K562 (cell line): ENCODE measurements at regions not wholly inside any gene's neighbourhood (a gene's known extent, or its start where the extent isn't known, plus 50 kb on each side); places are given as distances from the start of the nearest gene placed in this dataset.

Experiments
- ATAC-seq: fragments of 200-7000 bp; cut with Tn5 transposase; 3 replicates; pipeline ENCODE4 v1.9.1; 2020; ENCODE audit warnings: moderate library complexity
- BruUV-seq: library from RNA; stranded (reverse); fragments of 400-500 nt; replicated peaks from 2 replicates; lab custom pipeline; 2021; lab: Mats Ljungman, UMichigan
- CTCF ChIA-PET: fragments of 300-600 bp; formaldehyde crosslinking; extraction: SDS; loops from one replicate; lab custom pipeline; 2021; ENCODE audit warnings: low intra/inter-chr PET ratio; lab: Yijun Ruan, JAX
- POLR2A ChIA-PET: fragments of 300-600, 350-650 bp; sonication (Branson Sonifier 250); formaldehyde crosslinking; extraction: SDS; loops from one replicate; lab custom pipeline; 2021; ENCODE audit warnings: antibody characterized with exemption, inconsistent platforms; lab: Yijun Ruan, JAX
- DNase-seq, 4 experiments: peaks; one replicate each; pipeline versions ENCODE4 v3.0.0 to v3.0.0-alpha.2; 2011 to 2018; ENCODE audit warnings: low spot score in 3 of 4, mixed read lengths in 3 of 4; ENCODE audit errors: extremely low read depth in 1 of 4
- FAIRE-seq: peaks from 2 replicates; lab custom pipeline; 2011; peaks lifted over from hg19 to GRCh38; lab: Jason Lieb, UNC
- H2AFZ ChIP-seq: 2 replicates; pipeline ENCODE4 v1.6.0; 2011; ENCODE audit warnings: low read depth, low read length, control low read depth, inconsistent platforms
- H3K27ac ChIP-seq: fragments of 200-600 bp; 3 replicates; pipeline ENCODE4 v1.8.0; 2011; ENCODE audit warnings: low read depth, mild to moderate bottlenecking, control low read depth, inconsistent platforms, low read length, moderate library complexity, mixed read lengths; ENCODE audit errors: extremely low read depth
- H3K27me3 ChIP-seq, 2 experiments: fragments of 300-600 bp in 1 of 2; 2 replicates in 1 of 2; 3 replicates in 1 of 2; pipeline versions ENCODE4 v1.6.0 to v1.8.0; 2011; ENCODE audit warnings: inconsistent platforms in 2 of 2, low read length in 2 of 2, mild to moderate bottlenecking in 1 of 2, mixed read lengths in 1 of 2, moderate library complexity in 1 of 2; ENCODE audit not compliant: control insufficient read depth in 2 of 2, insufficient read depth in 2 of 2
- H3K36me3 ChIP-seq: fragments of 300-600 bp; 3 replicates; pipeline ENCODE4 v1.8.0; 2011; ENCODE audit warnings: mild to moderate bottlenecking, low read length, inconsistent platforms; ENCODE audit not compliant: control insufficient read depth, insufficient read depth
- H3K4me1 ChIP-seq, 2 experiments: fragments of 200-600 bp in 1 of 2; replicated peaks in 1 of 2; 2 replicates in 1 of 2; 3 replicates in 1 of 2; pipeline versions ENCODE4 v1.5.1 to v1.8.0; 2011; ENCODE audit warnings: inconsistent platforms in 2 of 2, low read length in 2 of 2, mild to moderate bottlenecking in 1 of 2, mixed read lengths in 1 of 2, moderate library complexity in 1 of 2; ENCODE audit not compliant: control insufficient read depth in 2 of 2, insufficient read depth in 2 of 2
- H3K4me2 ChIP-seq: 2 replicates; pipeline ENCODE4 v1.6.1; 2011; ENCODE audit warnings: low read length, control low read depth, inconsistent platforms, mixed read lengths; ENCODE audit not compliant: insufficient read depth
- H3K4me3 ChIP-seq: fragments of 200-600 bp; sonication (generic), shearing (Covaris generic); 2 replicates; pipeline ENCODE4 v1.5.1; 2016; ENCODE audit warnings: control low read depth, inconsistent platforms
- H3K79me2 ChIP-seq: fragments of 200-600 bp; 3 replicates; pipeline ENCODE4 v1.8.0; 2011; ENCODE audit warnings: low read length, inconsistent platforms; ENCODE audit not compliant: control insufficient read depth, insufficient read depth
- H3K9ac ChIP-seq, 2 experiments: 2 replicates each; pipeline versions ENCODE4 v1.6.0 to v1.6.1; 2011; ENCODE audit warnings: low read depth in 2 of 2, low read length in 2 of 2, control low read depth in 1 of 2, inconsistent platforms in 1 of 2, mild to moderate bottlenecking in 1 of 2, mixed read lengths in 1 of 2; ENCODE audit not compliant: insufficient read depth in 1 of 2
- H3K9me1 ChIP-seq: one replicate; pipeline ENCODE4 v1.6.0; 2011; ENCODE audit warnings: inconsistent platforms, mild to moderate bottlenecking, low read length, moderate library complexity; ENCODE audit not compliant: control insufficient read depth, insufficient read depth
- H3K9me3 ChIP-seq: replicated peaks from 2 replicates; pipeline ENCODE4 v1.5.1; 2011; ENCODE audit warnings: low read depth, low read length, inconsistent platforms; ENCODE audit not compliant: control insufficient read depth, insufficient read depth
- H4K20me1 ChIP-seq: replicated peaks from 2 replicates; pipeline ENCODE4 v1.6.1; 2011; ENCODE audit warnings: low read length, inconsistent platforms, mixed read lengths; ENCODE audit not compliant: control insufficient read depth, insufficient read depth
- CCNT2 ChIP-seq: IDR thresholded peaks from 2 replicates; pipeline ENCODE4 v1.6.1; 2011; ENCODE audit warnings: borderline replicate concordance, low read depth, mild to moderate bottlenecking, moderate library complexity, mixed read lengths, low read length; ENCODE audit not compliant: insufficient read length; ENCODE audit errors: extremely low read depth
- CHCHD3 ChIP-seq: fragments of 250-450 bp; sonication (Bioruptor Pico); IDR thresholded peaks from 2 replicates; pipeline ENCODE4 v2.1.2; 2022; ENCODE audit warnings: mild to moderate bottlenecking
- CHD4 ChIP-seq: fragments of 200-600 bp; sonication (generic); IDR thresholded peaks from 3 replicates; pipeline ENCODE4 v1.6.1; 2012; ENCODE audit warnings: low read depth, mild to moderate bottlenecking, mixed read lengths, low read length, inconsistent platforms; ENCODE audit not compliant: insufficient read depth, insufficient replicate concordance, poor library complexity, severe bottlenecking
- ESRRB ChIP-seq: fragments of 250-450 bp; sonication (Bioruptor Pico); IDR thresholded peaks from 2 replicates; pipeline ENCODE4 v1.5.0; 2020; ENCODE audit warnings: mild to moderate bottlenecking, moderate library complexity, borderline replicate concordance
- ILF3 ChIP-seq: fragments of 450-650 bp; IDR thresholded peaks from 2 replicates; pipeline ENCODE4 v1.6.1; 2018; ENCODE audit warnings: antibody characterized with exemption, mild to moderate bottlenecking, moderate library complexity, borderline replicate concordance
- SMC3 ChIP-seq: conservative IDR thresholded peaks from 2 replicates; pipeline ENCODE4 v1.6.1; 2011; ENCODE audit warnings: low read depth, low read length, improper control_type of control experiment; ENCODE audit not compliant: insufficient read depth
- TEAD4 ChIP-seq, 2 experiments: sonication (generic) in 1 of 2; formaldehyde crosslinking in 1 of 2; IDR thresholded peaks; 2 replicates each; pipeline versions ENCODE4 v1.6.1 to v1.8.0; 2012 to 2022; ENCODE audit warnings: borderline replicate concordance in 1 of 2, inconsistent platforms in 1 of 2, low read length in 1 of 2, mild to moderate bottlenecking in 1 of 2, missing genetic modification reagents in 1 of 2
- ZNF282 ChIP-seq: sonication (generic); formaldehyde crosslinking; IDR thresholded peaks from 2 replicates; pipeline ENCODE4 v1.8.1; 2023; ENCODE audit warnings: missing genetic modification reagents
- WGBS: fragments of 100-300 bp; shearing (Covaris generic); methylation state at CpG from one replicate; pipeline ENCODE4 v1.1.6; 2016; ENCODE audit warnings: low coverage, mixed read lengths; ENCODE audit not compliant: insufficient coverage; ENCODE audit errors: missing lambda C conversion rate; 5-methylcytosine and 5-hydroxymethylcytosine counted together
- in situ Hi-C: fragments of 300-500 bp; cut with MboI; formaldehyde crosslinking; loops from 4 replicates; pipeline ENCODE4 v1.15.0; 2018; ENCODE audit warnings: inconsistent platforms, mixed read lengths
- intact Hi-C: fragments of 100-400 bp; cut with micrococcal nuclease; formaldehyde crosslinking; loops from 2 replicates; pipeline ENCODE4 v1.14.2; 2022
- TF ChIP-seq, protein P1 (sequence below): fragments of 450-650 bp; IDR thresholded peaks from 2 replicates; pipeline ENCODE4 v1.7.1; 2018; ENCODE audit warnings: mild to moderate bottlenecking, low read depth; ENCODE audit not compliant: partially characterized antibody
- TF ChIP-seq, protein P2 (sequence below): fragments of 250-450 bp; sonication (Bioruptor Pico); IDR thresholded peaks from 2 replicates; pipeline ENCODE4 v1.8.0; 2022; ENCODE audit warnings: moderate library complexity, mild to moderate bottlenecking, inconsistent platforms
- TF ChIP-seq, protein P3 (sequence below), 3 experiments: IDR thresholded peaks in 2 of 3; conservative IDR thresholded peaks in 1 of 3; 2 replicates each; pipeline ENCODE4 v1.5.1; 2011 to 2012; ENCODE audit warnings: low read length in 3 of 3, mild to moderate bottlenecking in 3 of 3, control low read depth in 2 of 3, improper control_type of control experiment in 1 of 3, inconsistent platforms in 1 of 3, low read depth in 1 of 3, mixed read lengths in 1 of 3, moderate library complexity in 1 of 3; ENCODE audit not compliant: insufficient read depth in 2 of 3
- TF ChIP-seq, protein P4 (sequence below): conservative IDR thresholded peaks from 2 replicates; pipeline ENCODE4 v1.6.1; 2011; ENCODE audit warnings: low read depth, mild to moderate bottlenecking, low read length; ENCODE audit not compliant: control insufficient read depth

DNA sequence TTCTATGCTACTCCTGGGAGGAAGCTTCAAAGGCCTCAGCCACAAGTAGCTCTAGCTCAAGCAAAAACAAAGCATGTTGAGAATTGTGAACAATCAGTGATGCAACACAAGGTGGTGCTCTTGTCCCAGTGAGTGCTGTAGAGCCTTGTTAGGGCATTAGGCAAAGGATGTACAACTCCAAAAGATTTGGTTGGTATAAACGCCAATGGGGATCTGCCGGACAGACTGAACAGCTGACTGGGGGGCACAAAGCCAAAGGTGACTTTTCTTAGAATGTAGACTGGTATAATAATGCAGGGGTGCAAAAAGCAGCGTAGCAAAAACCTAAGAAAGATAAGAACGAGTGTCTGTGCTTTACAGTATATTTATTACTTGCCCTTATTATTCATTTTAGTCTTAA lies 62.6 kb upstream of the ALB start:
- Histone ChIP-seq H3K27ac (no peak overlapping the region), H3K4me2 (no peak overlapping the region), H3K4me1 (peaks cover 0 to 2% of the 10 kb centered on the region in 2 experiments; a peak in 1 of 5 replicates), H3K9me3 (no peaks in the 10 kb centered on the region), H3K9me1 (no peaks in the 10 kb centered on the region), H3K9ac (no peak overlapping the region), H2AFZ (no peak overlapping the region), H3K4me3 (no peak overlapping the region), H3K27me3 (no peaks in the 10 kb centered on the region), H3K79me2 (no peaks in the 10 kb centered on the region), H4K20me1 (no peaks in the 10 kb centered on the region), H3K36me3 (no peaks in the 10 kb centered on the region)
- no TSS peak for BruUV-seq
- in situ Hi-C loops: loop anchor here (5.0 kb wide), 1 partner anchor 316 kb away; no protein-coding TSS in a partner anchor
- WGBS: 20% methylated on average over 4 of the region's 4 CpGs
- DNase-seq (peak; percentile 12 to 67 (median 20)), ATAC-seq (peak; percentile 93), FAIRE-seq (peak; percentile 93)
- ChIA-PET POLR2A (no interaction called here), CTCF (interaction anchor here (0.8 to 2.6 kb wide), 4 partner anchors 30 to 793 kb away, joined by 3 to 19 read pairs (median 8); no protein-coding TSS in a partner anchor)
- intact Hi-C loops: loop anchor here (1.0 to 5.0 kb wide), 5 partner anchors 91 to 793 kb away; no protein-coding TSS in a partner anchor
- TF ChIP-seq CHCHD3 (CRISPR knock-in tag) (no peak), ILF3 (no peak), CCNT2 (no peak), TEAD4 (IDR thresholded peaks at IDR 0.05; ENCODE audit: low read length) (no peak), TEAD4 (CRISPR knock-in tag; IDR thresholded peaks at IDR 0.05; ENCODE audit: borderline replicate concordance) (no peak), ZNF282 (CRISPR knock-in tag) (no peak), SMC3 (peak; percentile 80), CHD4 (no peak), ESRRB (CRISPR knock-in tag) (no peak)
- TF ChIP-seq, protein P1, sequence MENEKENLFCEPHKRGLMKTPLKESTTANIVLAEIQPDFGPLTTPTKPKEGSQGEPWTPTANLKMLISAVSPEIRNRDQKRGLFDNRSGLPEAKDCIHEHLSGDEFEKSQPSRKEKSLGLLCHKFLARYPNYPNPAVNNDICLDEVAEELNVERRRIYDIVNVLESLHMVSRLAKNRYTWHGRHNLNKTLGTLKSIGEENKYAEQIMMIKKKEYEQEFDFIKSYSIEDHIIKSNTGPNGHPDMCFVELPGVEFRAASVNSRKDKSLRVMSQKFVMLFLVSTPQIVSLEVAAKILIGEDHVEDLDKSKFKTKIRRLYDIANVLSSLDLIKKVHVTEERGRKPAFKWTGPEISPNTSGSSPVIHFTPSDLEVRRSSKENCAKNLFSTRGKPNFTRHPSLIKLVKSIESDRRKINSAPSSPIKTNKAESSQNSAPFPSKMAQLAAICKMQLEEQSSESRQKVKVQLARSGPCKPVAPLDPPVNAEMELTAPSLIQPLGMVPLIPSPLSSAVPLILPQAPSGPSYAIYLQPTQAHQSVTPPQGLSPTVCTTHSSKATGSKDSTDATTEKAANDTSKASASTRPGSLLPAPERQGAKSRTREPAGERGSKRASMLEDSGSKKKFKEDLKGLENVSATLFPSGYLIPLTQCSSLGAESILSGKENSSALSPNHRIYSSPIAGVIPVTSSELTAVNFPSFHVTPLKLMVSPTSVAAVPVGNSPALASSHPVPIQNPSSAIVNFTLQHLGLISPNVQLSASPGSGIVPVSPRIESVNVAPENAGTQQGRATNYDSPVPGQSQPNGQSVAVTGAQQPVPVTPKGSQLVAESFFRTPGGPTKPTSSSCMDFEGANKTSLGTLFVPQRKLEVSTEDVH: no peak
- TF ChIP-seq, protein P2, sequence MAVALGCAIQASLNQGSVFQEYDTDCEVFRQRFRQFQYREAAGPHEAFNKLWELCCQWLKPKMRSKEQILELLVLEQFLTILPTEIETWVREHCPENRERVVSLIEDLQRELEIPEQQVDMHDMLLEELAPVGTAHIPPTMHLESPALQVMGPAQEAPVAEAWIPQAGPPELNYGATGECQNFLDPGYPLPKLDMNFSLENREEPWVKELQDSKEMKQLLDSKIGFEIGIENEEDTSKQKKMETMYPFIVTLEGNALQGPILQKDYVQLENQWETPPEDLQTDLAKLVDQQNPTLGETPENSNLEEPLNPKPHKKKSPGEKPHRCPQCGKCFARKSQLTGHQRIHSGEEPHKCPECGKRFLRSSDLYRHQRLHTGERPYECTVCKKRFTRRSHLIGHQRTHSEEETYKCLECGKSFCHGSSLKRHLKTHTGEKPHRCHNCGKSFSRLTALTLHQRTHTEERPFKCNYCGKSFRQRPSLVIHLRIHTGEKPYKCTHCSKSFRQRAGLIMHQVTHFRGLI (CRISPR knock-in tag): no peak
- TF ChIP-seq, protein P3, sequence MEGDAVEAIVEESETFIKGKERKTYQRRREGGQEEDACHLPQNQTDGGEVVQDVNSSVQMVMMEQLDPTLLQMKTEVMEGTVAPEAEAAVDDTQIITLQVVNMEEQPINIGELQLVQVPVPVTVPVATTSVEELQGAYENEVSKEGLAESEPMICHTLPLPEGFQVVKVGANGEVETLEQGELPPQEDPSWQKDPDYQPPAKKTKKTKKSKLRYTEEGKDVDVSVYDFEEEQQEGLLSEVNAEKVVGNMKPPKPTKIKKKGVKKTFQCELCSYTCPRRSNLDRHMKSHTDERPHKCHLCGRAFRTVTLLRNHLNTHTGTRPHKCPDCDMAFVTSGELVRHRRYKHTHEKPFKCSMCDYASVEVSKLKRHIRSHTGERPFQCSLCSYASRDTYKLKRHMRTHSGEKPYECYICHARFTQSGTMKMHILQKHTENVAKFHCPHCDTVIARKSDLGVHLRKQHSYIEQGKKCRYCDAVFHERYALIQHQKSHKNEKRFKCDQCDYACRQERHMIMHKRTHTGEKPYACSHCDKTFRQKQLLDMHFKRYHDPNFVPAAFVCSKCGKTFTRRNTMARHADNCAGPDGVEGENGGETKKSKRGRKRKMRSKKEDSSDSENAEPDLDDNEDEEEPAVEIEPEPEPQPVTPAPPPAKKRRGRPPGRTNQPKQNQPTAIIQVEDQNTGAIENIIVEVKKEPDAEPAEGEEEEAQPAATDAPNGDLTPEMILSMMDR (IDR thresholded peaks at IDR 0.05 in 2 of 3, conservative IDR thresholded peaks at IDR 0.05 in 1 of 3; ENCODE audit: insufficient read depth in 2 of 3, low read depth in 1 of 3, low read length in 3 of 3): peak; percentile 65 to 84 (median 83)
- TF ChIP-seq, protein P4, sequence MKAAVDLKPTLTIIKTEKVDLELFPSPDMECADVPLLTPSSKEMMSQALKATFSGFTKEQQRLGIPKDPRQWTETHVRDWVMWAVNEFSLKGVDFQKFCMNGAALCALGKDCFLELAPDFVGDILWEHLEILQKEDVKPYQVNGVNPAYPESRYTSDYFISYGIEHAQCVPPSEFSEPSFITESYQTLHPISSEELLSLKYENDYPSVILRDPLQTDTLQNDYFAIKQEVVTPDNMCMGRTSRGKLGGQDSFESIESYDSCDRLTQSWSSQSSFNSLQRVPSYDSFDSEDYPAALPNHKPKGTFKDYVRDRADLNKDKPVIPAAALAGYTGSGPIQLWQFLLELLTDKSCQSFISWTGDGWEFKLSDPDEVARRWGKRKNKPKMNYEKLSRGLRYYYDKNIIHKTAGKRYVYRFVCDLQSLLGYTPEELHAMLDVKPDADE: no peak
